ENCODE measurements at regions not wholly inside any gene's neighbourhood (a gene's known extent, or its start where the extent isn't known, plus 50 kb on each side); places are given as distances from the start of the nearest gene placed in this dataset.

DNA sequence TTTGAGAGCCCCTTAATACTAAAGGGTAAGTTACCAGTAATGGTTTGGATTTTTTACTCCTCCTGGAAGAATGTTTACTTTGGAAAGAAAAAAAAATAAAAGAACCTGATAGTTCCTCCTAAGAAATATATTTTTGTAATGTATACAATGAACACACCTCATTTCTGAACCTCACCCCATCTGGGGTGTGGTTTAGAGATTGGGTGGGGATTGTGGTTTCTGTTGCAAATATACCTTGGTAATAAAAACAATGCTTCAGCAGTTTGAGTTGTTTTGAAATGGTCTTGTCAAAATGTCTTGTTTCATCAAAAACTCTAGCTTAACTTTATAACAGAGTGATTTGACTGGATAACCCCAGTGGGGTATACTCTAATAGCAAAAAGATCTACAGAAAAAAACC is 448.9 kb upstream of the MEIS1 start:
- Histone ChIP-seq H2AK5ac (ENCODE audit: low read depth, low read length) (no peak overlapping the region), H3K4me3 (ENCODE audit: insufficient read depth, low read depth, low read length) (no peak overlapping the region), H3K56ac (ENCODE audit: extremely low read depth, insufficient read depth, low read length) (no peak overlapping the region), H2BK5ac (ENCODE audit: low read depth, low read length, poor library complexity, severe bottlenecking) (no peak overlapping the region), H4K91ac (ENCODE audit: insufficient read depth, low read depth, low read length) (no peak overlapping the region), H3K36me3 (ENCODE audit: control insufficient read depth, insufficient read depth, low read length) (no peaks in the 10 kb centered on the region), H2BK120ac (ENCODE audit: low read depth, low read length) (no peak overlapping the region), H4K8ac (ENCODE audit: low read depth in 2 of 2, low read length in 2 of 2) (no peak overlapping the region), H3K27me3 (ENCODE audit: control insufficient read depth, insufficient read depth, low read length) (no peaks in the 10 kb centered on the region), H3K9me1 (ENCODE audit: insufficient read depth, low read length) (no peaks in the 10 kb centered on the region), H3K9ac (ENCODE audit: low read depth, low read length) (no peak overlapping the region), H3K4me1 (ENCODE audit: control insufficient read depth, insufficient read depth, low read length) (no peaks in the 10 kb centered on the region), H2BK15ac (ENCODE audit: low read depth, low read length) (no peak overlapping the region), H3K9me3 (ENCODE audit: control insufficient read depth, insufficient read depth, low read length) (no peaks in the 10 kb centered on the region), H3K27ac (ENCODE audit: insufficient read depth, low read length) (no peak overlapping the region), H4K5ac (ENCODE audit: low read depth, low read length) (no peak overlapping the region), H3K23ac (ENCODE audit: low read depth, low read length) (no peak overlapping the region), H3K4me2 (ENCODE audit: low read depth, low read length) (no peak overlapping the region), H3K79me1 (ENCODE audit: low read depth in 1 of 2, low read length in 2 of 2) (no peaks in the 10 kb centered on the region), H3K14ac (replicated peaks; ENCODE audit: low read depth, low read length) (no peak overlapping the region), H3K4ac (ENCODE audit: low read depth, low read length) (no peak overlapping the region), H2AFZ (replicated peaks; ENCODE audit: low read length, poor library complexity) (no peak overlapping the region), H3K18ac (ENCODE audit: low read depth, low read length) (no peak overlapping the region), H2AK9ac (replicated peaks; ENCODE audit: low read depth, low read length, poor library complexity) (no peak overlapping the region), H2BK20ac (ENCODE audit: low read depth, low read length) (no peak overlapping the region), H4K20me1 (ENCODE audit: insufficient read depth, low read length) (no peaks in the 10 kb centered on the region)
- ATAC-seq (ENCODE audit: low read depth) (no peak), DNase-seq (no peak)
- CTCF ChIA-PET = no interaction called here
- intact Hi-C loops (cut with micrococcal nuclease) = no loop called here
- no TSS peak for BruUV-seq (replicated peaks)
- dilution Hi-C loops (cut with HindIII; ENCODE audit: low sequenced_read_pairs, unreplicated experiment) = no loop called here
- POLR2A ChIA-PET (ENCODE audit: unreplicated experiment) = no interaction called here
- TF ChIP-seq POLR2A (IDR thresholded peaks at IDR 0.05; ENCODE audit: low read depth, low read length) (no peak), CEBPB (IDR thresholded peaks at IDR 0.05; ENCODE audit: low read depth, low read length) (no peak), BHLHE40 (IDR thresholded peaks at IDR 0.05; ENCODE audit: low read depth, low read length) (no peak), MAZ (IDR thresholded peaks at IDR 0.05; ENCODE audit: borderline replicate concordance, low read depth, low read length) (no peak), MAFK (IDR thresholded peaks at IDR 0.05; ENCODE audit: low read depth, low read length) (no peak), FOS (IDR thresholded peaks at IDR 0.05; ENCODE audit: low read depth, low read length) (no peak), NFE2L2 (IDR thresholded peaks at IDR 0.05; ENCODE audit: low read depth, low read length) (no peak), RFX5 (IDR thresholded peaks at IDR 0.05; ENCODE audit: low read depth, low read length) (no peak), SMC3 (IDR thresholded peaks at IDR 0.05; ENCODE audit: low read depth, low read length) (no peak), RAD21 (IDR thresholded peaks at IDR 0.05; ENCODE audit: low read length) (no peak), MXI1 (IDR thresholded peaks at IDR 0.05; ENCODE audit: borderline replicate concordance, low read depth, low read length) (no peak), RCOR1 (IDR thresholded peaks at IDR 0.05; ENCODE audit: insufficient replicate concordance, low read length) (no peak), CHD1 (IDR thresholded peaks at IDR 0.05; ENCODE audit: low read depth, low read length) (no peak)
- TF ChIP-seq, protein P1, sequence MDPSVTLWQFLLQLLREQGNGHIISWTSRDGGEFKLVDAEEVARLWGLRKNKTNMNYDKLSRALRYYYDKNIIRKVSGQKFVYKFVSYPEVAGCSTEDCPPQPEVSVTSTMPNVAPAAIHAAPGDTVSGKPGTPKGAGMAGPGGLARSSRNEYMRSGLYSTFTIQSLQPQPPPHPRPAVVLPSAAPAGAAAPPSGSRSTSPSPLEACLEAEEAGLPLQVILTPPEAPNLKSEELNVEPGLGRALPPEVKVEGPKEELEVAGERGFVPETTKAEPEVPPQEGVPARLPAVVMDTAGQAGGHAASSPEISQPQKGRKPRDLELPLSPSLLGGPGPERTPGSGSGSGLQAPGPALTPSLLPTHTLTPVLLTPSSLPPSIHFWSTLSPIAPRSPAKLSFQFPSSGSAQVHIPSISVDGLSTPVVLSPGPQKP (IDR thresholded peaks at IDR 0.05; ENCODE audit: borderline replicate concordance, low read depth, low read length) = no peak
- TF ChIP-seq, protein P2, sequence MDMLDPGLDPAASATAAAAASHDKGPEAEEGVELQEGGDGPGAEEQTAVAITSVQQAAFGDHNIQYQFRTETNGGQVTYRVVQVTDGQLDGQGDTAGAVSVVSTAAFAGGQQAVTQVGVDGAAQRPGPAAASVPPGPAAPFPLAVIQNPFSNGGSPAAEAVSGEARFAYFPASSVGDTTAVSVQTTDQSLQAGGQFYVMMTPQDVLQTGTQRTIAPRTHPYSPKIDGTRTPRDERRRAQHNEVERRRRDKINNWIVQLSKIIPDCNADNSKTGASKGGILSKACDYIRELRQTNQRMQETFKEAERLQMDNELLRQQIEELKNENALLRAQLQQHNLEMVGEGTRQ (IDR thresholded peaks at IDR 0.05; ENCODE audit: low read depth, low read length) = no peak
- TF ChIP-seq, protein P3, sequence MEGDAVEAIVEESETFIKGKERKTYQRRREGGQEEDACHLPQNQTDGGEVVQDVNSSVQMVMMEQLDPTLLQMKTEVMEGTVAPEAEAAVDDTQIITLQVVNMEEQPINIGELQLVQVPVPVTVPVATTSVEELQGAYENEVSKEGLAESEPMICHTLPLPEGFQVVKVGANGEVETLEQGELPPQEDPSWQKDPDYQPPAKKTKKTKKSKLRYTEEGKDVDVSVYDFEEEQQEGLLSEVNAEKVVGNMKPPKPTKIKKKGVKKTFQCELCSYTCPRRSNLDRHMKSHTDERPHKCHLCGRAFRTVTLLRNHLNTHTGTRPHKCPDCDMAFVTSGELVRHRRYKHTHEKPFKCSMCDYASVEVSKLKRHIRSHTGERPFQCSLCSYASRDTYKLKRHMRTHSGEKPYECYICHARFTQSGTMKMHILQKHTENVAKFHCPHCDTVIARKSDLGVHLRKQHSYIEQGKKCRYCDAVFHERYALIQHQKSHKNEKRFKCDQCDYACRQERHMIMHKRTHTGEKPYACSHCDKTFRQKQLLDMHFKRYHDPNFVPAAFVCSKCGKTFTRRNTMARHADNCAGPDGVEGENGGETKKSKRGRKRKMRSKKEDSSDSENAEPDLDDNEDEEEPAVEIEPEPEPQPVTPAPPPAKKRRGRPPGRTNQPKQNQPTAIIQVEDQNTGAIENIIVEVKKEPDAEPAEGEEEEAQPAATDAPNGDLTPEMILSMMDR (conservative IDR thresholded peaks at IDR 0.05; ENCODE audit: low read depth, low read length) = no peak
- in situ Hi-C loops (cut with MboI; ENCODE audit: low sequenced_read_pairs) = no loop called here

Data from IMR-90 (cell line).